ENCODE measurements at regions not wholly inside any gene's neighbourhood (a gene's known extent, or its start where the extent isn't known, plus 50 kb on each side); places are given as distances from the start of the nearest gene placed in this dataset.
"Not testable (repeated sequence)": the region's sequence is repeated elsewhere in the genome, so short reads cannot be mapped to it uniquely, and the experiment has no call there.

DNA sequence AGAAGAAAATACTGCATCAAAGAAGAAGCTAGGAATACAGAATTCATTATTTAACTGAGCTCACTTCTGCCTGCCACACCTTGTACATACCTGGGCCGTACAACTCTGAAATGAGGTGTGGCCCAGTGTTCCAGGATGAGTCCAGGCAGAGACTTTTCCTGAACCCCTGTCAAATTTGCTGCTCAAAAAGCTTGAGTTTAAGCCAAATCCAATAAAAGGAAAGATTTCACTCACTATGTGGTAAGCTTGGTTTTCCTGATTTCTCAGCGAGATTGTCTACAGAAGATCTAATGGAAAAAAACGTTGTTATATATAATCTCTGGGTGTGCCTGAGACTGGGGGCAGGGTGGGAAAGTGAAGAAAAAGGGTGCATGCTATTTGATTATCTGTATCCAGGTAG, 72.1 kb upstream of the EGFR start:
- POLR2A ChIA-PET, result interaction anchor here (0.5 to 4.3 kb wide), 28 partner anchors 9 to 240 kb away, joined by 3 to 126 read pairs (median 5); partner anchors contain the start of genes EGFR and SEC61G
- BruUV-seq (replicated peaks), result no TSS peak
- H3K27me3 Mint-ChIP-seq (ENCODE audit: insufficient read depth, unreplicated experiment), result no peaks in the 10 kb centered on the region
- peaks cover 7% of the 10 kb centered on the region for H3K36me3 Mint-ChIP-seq (ENCODE audit: insufficient read depth, unreplicated experiment)
- TF ChIP-seq, protein P1, sequence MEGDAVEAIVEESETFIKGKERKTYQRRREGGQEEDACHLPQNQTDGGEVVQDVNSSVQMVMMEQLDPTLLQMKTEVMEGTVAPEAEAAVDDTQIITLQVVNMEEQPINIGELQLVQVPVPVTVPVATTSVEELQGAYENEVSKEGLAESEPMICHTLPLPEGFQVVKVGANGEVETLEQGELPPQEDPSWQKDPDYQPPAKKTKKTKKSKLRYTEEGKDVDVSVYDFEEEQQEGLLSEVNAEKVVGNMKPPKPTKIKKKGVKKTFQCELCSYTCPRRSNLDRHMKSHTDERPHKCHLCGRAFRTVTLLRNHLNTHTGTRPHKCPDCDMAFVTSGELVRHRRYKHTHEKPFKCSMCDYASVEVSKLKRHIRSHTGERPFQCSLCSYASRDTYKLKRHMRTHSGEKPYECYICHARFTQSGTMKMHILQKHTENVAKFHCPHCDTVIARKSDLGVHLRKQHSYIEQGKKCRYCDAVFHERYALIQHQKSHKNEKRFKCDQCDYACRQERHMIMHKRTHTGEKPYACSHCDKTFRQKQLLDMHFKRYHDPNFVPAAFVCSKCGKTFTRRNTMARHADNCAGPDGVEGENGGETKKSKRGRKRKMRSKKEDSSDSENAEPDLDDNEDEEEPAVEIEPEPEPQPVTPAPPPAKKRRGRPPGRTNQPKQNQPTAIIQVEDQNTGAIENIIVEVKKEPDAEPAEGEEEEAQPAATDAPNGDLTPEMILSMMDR (IDR thresholded peaks at IDR 0.05; ENCODE audit: unreplicated experiment), result no peak
- peak; percentile 69 for DNase-seq (ENCODE audit: unreplicated experiment)
- intact Hi-C loops (cut with micrococcal nuclease), result no loop called here
- H3K9me3 Mint-ChIP-seq (ENCODE audit: unreplicated experiment), result peaks cover 8% of the 10 kb centered on the region
- CTCF ChIA-PET, result interaction anchor here (0.6 to 1.9 kb wide), 12 partner anchors 8 to 308 kb away, joined by 3 to 10 read pairs (median 3); no protein-coding TSS in a partner anchor
- H3K27ac Mint-ChIP-seq (ENCODE audit: low read depth, unreplicated experiment), result peak overlapping the region; percentile 98
- peak overlapping the region; percentile 49 for H3K4me3 Mint-ChIP-seq (ENCODE audit: unreplicated experiment)
- peaks cover 24% of the 10 kb centered on the region for H3K4me1 Mint-ChIP-seq (ENCODE audit: insufficient read depth, unreplicated experiment)

DNA sequence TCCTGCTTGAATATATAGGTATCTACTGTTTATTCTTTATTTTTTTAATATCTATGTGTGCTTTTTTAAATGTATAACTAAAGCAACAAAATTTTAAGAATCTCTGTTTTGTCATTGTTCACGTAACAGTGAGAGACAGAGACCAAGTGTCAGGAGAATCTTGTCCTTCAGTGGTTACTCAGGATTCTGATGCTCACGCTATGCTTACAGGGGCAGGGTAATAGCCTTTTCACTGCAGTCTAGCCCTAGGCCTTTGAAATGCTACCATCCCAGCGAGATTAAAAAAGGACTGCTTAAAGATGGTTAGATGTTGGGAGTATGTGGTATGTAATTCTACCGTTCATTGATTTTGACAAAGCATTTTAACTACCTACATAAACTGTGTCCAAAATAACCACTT, 71.6 kb upstream of the EGFR start:
- DNase-seq (ENCODE audit: unreplicated experiment), result no peak
- no TSS peak for BruUV-seq (replicated peaks)
- TF ChIP-seq, protein P1 (IDR thresholded peaks at IDR 0.05; ENCODE audit: unreplicated experiment), result no peak
- intact Hi-C loops (cut with micrococcal nuclease), result no loop called here
- Mint-ChIP-seq H3K4me1 (ENCODE audit: insufficient read depth, unreplicated experiment) (peaks cover 24% of the 10 kb centered on the region), H3K4me3 (ENCODE audit: unreplicated experiment) (no peak overlapping the region), H3K27me3 (ENCODE audit: insufficient read depth, unreplicated experiment) (no peaks in the 10 kb centered on the region), H3K9me3 (ENCODE audit: unreplicated experiment) (peaks cover 4% of the 10 kb centered on the region), H3K36me3 (ENCODE audit: insufficient read depth, unreplicated experiment) (peaks cover 7% of the 10 kb centered on the region), H3K27ac (ENCODE audit: low read depth, unreplicated experiment) (peak overlapping the region; percentile 98)
- ChIA-PET POLR2A (interaction anchor here (0.5 to 4.3 kb wide), 17 partner anchors 8 to 239 kb away, joined by 3 to 126 read pairs (median 5); partner anchors contain the start of genes EGFR and SEC61G), CTCF (interaction anchor here (0.8 to 1.9 kb wide), 4 partner anchors 21 to 307 kb away, joined by 3 to 10 read pairs (median 4); no protein-coding TSS in a partner anchor)

DNA sequence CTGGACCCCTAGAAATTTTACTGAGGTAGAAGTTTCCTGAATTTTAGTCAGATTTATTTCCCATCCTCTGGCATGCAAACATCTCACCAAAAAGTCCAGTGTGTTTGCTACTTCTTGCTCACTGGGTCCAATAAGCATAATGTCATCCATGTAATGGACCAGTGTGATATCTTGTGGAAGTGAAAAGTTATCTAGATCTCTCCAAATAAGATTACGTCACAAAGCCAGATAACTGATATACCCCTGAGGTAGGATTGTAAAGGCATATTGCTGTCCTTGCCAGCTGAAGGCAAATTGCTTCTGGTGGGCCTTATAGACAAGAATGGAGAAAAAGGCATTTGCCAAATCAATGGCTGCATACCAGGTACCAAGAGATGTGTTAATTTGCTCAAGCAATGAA, 69.3 kb upstream of the EGFR start:
- BruUV-seq (replicated peaks), result not testable (repeated sequence)

DNA sequence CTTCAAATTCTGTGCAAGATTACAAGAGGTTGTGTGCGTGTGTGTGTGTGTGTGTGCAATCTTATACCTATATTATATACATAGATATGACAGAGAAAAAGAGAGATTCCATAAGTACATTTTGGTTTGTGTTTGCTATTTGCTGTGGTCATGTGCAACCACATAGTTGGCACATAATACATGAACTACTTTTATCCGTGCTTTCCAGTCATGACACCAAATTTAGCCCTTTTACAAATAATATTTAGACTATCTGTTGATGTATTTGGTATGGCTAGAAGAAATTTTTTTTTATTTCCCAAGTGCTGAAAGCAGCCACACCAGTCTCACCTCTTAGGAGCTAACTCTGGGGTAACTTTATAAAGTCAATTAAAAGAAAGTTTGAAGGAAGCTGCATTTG, 63.5 kb upstream of the EGFR start:
- Mint-ChIP-seq H3K27ac (ENCODE audit: low read depth, unreplicated experiment) (no peak overlapping the region), H3K4me3 (ENCODE audit: unreplicated experiment) (no peak overlapping the region), H3K27me3 (ENCODE audit: insufficient read depth, unreplicated experiment) (no peaks in the 10 kb centered on the region), H3K4me1 (ENCODE audit: insufficient read depth, unreplicated experiment) (no peaks in the 10 kb centered on the region), H3K36me3 (ENCODE audit: insufficient read depth, unreplicated experiment) (peaks cover 7% of the 10 kb centered on the region), H3K9me3 (ENCODE audit: unreplicated experiment) (no peaks in the 10 kb centered on the region)
- CTCF ChIA-PET, result interaction anchor here (1.0 to 1.1 kb wide), 2 partner anchors 9 to 48 kb away, joined by 3 to 7 read pairs; no protein-coding TSS in a partner anchor
- intact Hi-C loops (cut with micrococcal nuclease), result no loop called here
- DNase-seq (ENCODE audit: unreplicated experiment), result no peak
- POLR2A ChIA-PET, result interaction anchor here (0.7 to 1.5 kb wide), 3 partner anchors 9 to 152 kb away, joined by 3 to 7 read pairs (median 4); no protein-coding TSS in a partner anchor
- TF ChIP-seq, protein P1 (IDR thresholded peaks at IDR 0.05; ENCODE audit: unreplicated experiment), result no peak
- BruUV-seq (replicated peaks), result no TSS peak

More for the DNA sequence above, 69.3 kb upstream of the EGFR start:
- H3K9me3 Mint-ChIP-seq (ENCODE audit: unreplicated experiment); DNase-seq (ENCODE audit: unreplicated experiment); H3K36me3 Mint-ChIP-seq (ENCODE audit: insufficient read depth, unreplicated experiment); H3K27me3 Mint-ChIP-seq (ENCODE audit: insufficient read depth, unreplicated experiment); H3K27ac Mint-ChIP-seq (ENCODE audit: low read depth, unreplicated experiment); intact Hi-C loops (cut with micrococcal nuclease); H3K4me3 Mint-ChIP-seq (ENCODE audit: unreplicated experiment): not testable (repeated sequence)
- H3K4me1 Mint-ChIP-seq (ENCODE audit: insufficient read depth, unreplicated experiment), result peaks cover 17% of the 10 kb centered on the region
- ChIA-PET CTCF (interaction anchor here (0.7 to 1.8 kb wide), 2 partner anchors 176 to 180 kb away, joined by 3 to 4 read pairs; no protein-coding TSS in a partner anchor), POLR2A (interaction anchor here (0.6 to 0.7 kb wide), 2 partner anchors 87 to 147 kb away, joined by 3 to 5 read pairs; no protein-coding TSS in a partner anchor)
